ENCODE measurements at regions not wholly inside any gene's neighbourhood (a gene's known extent, or its start where the extent isn't known, plus 50 kb on each side); places are given as distances from the start of the nearest gene placed in this dataset.

- DNase-seq: no peak
These were observed 588.2 kb downstream of the CDK5RAP2 start for GRCh38 chr9:119991797-119992196.

DNA sequence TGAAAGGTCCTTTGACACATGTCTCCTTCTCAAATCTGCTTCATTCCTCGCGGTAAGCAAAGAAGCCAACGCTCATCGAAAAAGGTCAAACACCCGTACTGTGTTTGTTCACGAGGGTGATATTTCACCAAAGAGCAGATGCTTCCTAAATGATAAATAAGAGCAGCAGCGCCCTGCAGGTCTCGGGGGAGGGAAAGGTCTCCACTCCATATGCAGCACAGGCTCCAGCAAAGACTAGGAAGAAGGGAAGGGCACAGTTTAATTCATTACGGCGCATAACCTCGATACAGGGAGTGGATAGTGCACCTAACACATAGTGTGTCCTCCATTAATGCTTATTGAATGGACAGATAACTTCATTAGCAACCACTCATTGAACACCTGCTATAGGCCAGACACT, 593.3 kb downstream of the CDK5RAP2 start:
- no peak for DNase-seq

GRCh38 chr9:119986205-119986604, 593.8 kb downstream of the CDK5RAP2 start:
- no peak for DNase-seq

- no peak for DNase-seq
These were observed 604.8 kb upstream of the BRINP1 start for GRCh38 chr9:119974026-119974425.

DNA sequence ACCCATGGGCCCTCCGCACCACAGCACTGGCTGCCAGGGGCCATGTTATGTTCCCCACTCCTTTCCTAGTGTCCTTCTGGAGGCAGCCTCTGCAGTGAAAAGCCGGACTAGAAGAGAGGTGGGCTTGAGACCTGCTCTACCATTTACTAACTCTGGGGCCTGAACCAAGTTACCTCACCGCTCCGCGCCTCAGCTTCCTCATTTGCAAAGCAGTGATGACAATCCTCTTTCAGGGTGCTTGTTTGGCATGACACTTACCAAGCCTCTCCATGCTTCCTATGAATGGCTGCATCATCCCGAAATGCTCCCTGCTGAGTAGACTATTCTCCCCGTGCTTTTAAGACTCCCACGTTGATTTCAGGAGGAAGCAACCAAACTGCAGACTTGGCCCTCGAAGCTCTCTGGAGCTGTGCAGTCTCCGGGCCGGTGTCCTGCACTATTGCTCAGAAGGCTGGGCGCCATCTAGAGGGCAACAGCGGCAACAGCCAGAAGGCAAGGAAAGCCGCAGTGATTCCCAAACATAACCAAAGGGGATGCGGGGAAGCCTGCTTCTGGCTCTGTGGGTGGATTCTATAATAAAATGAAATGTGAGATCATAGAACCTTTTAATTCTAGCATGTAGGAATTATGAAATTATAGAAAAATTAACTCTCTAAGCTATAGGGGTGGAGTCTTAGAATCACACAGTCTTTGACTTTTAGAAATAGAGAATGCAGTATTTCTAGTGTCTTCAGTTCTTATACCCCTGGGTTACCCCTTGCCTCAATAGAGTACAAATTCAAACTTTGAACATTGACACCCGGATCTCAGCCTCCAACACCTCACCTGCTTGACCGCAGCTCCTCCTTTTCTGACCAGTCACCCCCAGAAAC, 599.8 kb upstream of the BRINP1 start:
- peak in 1 of 2 experiments; percentile 59 for DNase-seq

DNA sequence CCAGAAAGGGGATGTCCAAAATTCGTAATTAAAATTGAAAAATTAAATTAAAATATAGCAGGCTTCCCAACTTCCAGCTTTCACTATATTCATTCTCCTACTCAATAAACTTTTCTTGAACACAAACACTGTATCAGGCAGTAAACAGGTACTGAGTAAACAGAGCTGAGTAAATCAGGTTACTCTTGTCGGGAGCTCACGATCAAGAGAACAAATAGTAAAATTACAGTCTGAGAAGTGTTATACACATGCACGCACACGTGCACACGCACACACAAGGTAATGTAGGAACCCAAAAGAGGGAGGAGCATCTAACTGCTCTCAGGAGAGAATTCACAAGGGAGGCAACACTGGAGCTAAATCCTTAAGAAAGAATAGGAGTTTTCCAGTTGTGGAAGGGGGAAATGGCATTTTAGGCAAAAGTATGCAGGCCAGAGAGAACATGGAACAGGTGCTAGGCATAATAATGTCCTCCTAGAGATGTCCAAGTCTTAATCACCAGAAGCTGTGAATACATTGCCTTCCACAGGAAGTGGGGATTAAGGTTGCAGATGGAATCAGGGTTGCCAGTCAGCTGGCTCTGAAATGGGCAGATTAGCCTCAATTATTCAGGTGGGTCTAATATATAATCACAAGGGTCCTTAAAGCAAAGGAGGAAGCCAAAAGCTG, 598.8 kb upstream of the BRINP1 start:
- no peak for DNase-seq

GRCh38 chr9:119963798-119964372, 594.6 kb upstream of the BRINP1 start:
- no peak for DNase-seq

DNA sequence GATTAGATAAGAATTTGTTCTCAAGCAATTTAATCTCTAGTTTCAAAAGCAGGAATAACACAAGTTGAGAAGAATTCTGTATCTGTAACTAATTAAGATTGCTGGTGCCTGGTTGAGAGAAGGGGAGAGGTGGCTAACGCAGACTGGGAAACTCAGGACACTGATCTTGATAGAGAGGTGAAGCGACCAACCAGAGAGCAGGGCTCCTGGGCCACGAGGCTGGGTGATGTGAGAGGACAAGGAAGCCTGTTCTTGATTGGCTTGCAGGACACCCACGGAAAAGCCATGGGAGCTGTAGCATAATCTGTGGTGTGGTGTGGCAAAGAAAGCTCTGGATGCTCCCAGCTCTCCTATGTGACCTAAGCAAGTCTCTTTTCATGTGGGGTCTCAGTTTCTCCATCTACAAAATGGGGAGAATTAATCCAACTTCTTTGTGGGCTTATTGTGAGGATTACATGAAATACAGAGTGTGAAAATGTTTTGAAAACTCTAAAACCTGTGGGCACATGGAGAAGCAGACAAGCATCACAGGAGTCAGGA, 594.1 kb upstream of the BRINP1 start:
- no peak for DNase-seq

DNA sequence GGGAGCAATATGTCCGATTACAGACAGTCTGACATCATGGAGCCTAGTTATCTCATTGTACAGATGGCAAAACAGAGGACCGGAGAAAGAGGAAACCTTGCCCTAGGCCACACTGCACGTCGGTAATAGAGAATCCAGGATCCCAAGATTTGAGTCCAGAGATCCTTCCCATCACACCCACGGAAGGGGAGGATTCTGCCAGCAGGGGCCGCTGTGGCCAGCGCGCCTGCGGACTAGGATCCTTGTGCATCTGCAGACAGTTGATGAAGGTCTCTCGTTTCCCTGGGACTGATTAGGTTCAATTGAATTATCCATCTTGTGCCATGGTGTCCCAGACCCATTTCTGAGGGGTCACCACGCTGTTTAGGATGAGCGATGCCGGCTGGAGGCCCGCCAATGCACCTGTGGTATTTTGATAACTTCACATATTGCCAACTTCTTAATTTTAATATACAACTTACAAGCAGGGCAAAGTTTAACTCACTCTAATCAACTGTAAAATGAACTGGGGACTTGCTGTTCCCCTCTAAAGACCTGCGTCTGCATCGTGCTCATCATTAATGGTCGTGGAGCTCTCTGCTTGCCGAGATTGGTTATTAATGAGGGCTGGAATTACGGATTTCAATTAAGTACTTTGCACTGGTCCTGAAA, 592.7 kb upstream of the BRINP1 start:
- DNase-seq: no peak

DNA sequence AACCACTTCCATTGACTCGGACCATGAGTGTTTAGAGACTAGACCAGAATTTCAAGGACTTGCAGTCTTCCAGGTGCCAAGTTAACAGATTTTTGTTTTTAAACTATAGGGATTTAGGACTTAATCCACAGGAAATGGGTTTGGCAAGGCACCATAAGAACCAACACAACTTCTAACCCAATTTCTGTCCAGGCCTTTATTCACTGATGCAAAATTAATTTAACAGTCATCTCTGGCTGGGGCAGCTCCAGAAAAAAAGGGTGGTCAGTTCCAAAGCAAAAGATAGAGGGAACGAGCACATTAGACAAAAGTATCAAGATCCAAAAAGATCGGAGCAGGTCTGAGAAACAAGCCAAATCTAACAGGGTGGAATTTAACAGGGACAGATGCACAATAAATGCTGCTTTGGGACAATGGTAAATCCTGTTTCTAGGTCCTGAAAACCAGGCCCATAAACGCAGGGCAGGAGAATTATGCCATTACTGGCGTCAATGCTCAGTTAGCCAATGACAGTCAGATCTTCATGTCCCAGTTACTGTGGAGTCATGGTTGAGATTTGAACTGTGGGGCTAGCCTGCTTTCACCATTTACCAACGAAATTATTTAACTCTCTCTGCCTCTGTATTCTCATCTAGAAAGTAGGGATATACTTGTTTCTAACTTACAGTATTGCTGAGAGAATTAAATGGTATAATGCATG, 590.8 kb upstream of the BRINP1 start:
- peak; percentile 30 to 85 for DNase-seq

DNA sequence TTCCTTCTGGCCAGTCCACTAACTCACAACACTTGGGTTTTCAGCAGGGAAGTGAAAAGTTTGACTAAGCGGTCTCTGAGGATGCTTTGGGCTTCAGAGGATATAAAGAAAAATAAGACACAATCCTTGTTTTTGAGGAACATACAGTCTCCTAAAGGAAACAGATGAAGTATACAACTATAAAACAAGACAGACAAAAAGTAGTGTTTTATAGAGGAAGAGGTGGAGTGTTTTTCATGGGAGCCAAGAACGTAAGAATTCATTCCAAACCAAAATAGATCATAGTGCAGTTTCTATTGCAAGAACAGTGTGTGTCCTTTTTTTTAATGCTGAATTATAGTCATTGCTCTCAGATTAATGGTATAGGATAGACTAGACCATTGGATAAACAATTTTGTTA, 586.9 kb upstream of the BRINP1 start:
- no peak for DNase-seq

DNA sequence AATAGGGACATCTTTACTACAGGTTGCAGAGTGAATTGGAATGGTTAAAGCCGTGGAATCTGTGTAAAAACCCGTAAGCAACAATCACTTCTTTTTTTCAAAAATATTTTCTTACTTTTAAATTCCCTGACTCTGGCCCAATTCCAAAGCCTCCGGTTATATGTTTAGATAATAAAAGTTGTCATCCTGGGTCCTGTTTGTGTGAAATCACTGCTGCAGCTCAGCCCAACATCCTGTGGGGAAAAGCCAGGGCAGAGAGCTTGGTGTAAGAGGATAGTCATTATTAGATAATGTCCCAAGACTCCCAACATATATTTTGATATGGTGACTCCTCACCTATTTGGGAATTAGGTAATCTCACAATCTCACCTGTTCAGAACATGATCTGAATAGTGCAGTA, 586.0 kb upstream of the BRINP1 start:
- DNase-seq: no peak

- no peak for DNase-seq
These were observed 582.4 kb upstream of the BRINP1 start for GRCh38 chr9:119951591-119951990.

DNA sequence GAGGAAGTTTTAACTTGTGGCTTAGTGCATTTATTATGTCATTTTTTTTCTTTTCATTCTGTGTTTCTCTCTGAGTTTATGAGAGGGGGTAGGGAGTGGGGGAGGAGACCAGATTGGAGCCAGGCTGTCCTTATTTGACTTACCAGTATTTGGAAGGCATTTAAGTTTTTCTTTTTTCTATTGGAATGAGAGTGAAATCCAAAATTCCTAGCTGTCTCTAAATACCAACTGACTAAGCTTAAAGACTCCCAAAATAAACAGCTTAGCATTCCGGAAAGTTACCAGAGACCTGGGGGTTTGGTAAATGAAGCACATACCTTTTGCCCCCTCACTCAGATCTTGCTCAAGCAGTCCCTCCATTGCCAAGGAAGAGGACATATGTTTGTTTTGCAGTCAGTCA, 581.9 kb upstream of the BRINP1 start:
- DNase-seq: no peak

DNA sequence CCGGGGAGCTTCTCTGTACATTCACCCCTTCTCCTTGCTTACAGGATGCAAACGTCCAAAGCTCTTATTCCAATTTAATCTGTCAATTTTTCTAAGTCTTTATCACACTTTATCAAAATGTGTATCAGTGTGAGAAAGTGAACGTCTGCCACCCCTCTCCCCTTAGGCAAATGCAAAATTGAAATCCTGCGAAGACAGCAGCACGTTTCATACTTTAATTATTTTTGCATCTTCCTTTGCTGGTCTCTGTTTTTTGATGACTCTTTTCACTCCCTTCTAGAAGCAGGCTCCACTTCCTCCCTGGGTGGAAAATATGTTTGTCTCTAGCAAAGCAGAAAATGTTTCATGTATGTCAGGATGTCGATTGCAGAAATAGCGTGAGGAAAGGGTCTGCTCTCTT, 576.5 kb upstream of the BRINP1 start:
- no peak for DNase-seq

DNA sequence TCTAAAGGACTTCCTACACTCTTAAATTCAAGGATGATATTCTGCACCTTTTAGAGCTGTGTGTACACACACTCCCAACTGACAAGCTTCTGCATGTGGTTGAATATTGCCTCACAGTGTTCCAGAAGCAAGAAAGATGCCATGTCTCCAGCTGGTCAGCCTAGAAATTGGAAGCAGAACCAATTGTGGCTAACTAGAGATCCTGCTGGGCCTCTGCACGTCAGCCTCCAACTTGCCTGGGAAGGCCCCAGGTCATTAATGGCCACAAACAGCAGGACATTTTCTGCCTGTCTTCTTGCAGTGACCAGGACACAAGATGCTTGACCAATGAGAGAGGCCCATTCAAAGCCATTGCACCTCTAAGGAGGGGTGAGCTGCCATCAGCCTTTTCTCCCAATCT, 571.9 kb upstream of the BRINP1 start:
- DNase-seq: peak; percentile 66 to 93

GRCh38 chr9:119938871-119939270, 569.6 kb upstream of the BRINP1 start:
- DNase-seq: no peak

- DNase-seq: no peak
These were observed 565.3 kb upstream of the BRINP1 start for GRCh38 chr9:119934497-119934896.

GRCh38 chr9:119933191-119933590, 564.0 kb upstream of the BRINP1 start:
- no peak for DNase-seq

GRCh38 chr9:119924736-119925135, 555.5 kb upstream of the BRINP1 start:
- DNase-seq: no peak

GRCh38 chr9:119917175-119917574, 547.9 kb upstream of the BRINP1 start:
- no peak for DNase-seq

- no peak for DNase-seq
These were observed 537.8 kb upstream of the BRINP1 start for GRCh38 chr9:119907056-119907455.

DNA sequence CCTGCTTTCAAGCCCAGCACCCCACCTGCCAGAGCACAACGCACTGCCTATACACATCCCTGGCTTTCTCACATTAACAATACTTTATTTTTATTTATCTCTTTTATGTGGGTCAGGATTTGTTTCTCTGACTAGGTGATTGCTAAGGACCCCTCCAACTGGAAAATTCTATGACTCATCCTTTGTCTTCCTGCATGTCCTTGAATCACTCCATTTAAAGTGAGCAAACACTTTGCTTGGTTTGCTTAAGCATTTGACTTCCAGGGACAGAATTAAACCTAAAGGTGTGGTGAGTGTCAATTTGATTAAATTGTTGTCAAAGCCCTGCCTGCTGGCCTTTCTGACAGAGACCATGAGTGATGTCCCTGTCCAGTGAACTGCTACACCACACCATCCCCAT, 536.5 kb upstream of the BRINP1 start:
- DNase-seq: no peak

All from cerebellar nuclear complex (tissue), 1 donor.